HFF-Myc (cell line): ENCODE measurements at regions not wholly inside any gene's neighbourhood (a gene's known extent, or its start where the extent isn't known, plus 50 kb on each side); places are given as distances from the start of the nearest gene placed in this dataset.
"Not testable (repeated sequence)": the region's sequence is repeated elsewhere in the genome, so short reads cannot be mapped to it uniquely, and the experiment has no call there.

Experiments used
- DNase-seq: peaks from one replicate; pipeline ENCODE4 v3.0.0-alpha.2; 2011; ENCODE audit warnings: low read depth; ENCODE audit errors: extremely low read depth
- H3K4me3 ChIP-seq: replicated peaks from 2 replicates; pipeline ENCODE4 v1.5.1; 2011; ENCODE audit warnings: low read depth, mild to moderate bottlenecking, control low read depth, low read length
- TF ChIP-seq, protein P1 (sequence below): IDR thresholded peaks from 2 replicates; pipeline ENCODE4 v1.5.1; 2012; ENCODE audit warnings: mild to moderate bottlenecking, low read depth, low read length, control low read depth; ENCODE audit errors: missing control alignments

- TF ChIP-seq, protein P1, sequence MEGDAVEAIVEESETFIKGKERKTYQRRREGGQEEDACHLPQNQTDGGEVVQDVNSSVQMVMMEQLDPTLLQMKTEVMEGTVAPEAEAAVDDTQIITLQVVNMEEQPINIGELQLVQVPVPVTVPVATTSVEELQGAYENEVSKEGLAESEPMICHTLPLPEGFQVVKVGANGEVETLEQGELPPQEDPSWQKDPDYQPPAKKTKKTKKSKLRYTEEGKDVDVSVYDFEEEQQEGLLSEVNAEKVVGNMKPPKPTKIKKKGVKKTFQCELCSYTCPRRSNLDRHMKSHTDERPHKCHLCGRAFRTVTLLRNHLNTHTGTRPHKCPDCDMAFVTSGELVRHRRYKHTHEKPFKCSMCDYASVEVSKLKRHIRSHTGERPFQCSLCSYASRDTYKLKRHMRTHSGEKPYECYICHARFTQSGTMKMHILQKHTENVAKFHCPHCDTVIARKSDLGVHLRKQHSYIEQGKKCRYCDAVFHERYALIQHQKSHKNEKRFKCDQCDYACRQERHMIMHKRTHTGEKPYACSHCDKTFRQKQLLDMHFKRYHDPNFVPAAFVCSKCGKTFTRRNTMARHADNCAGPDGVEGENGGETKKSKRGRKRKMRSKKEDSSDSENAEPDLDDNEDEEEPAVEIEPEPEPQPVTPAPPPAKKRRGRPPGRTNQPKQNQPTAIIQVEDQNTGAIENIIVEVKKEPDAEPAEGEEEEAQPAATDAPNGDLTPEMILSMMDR, result no peak
- no peak overlapping the region for H3K4me3 ChIP-seq
- DNase-seq, result no peak
Observed at GRCh38 chr14:43001731-43002130, 1395.1 kb downstream of the LRFN5 start.

DNA sequence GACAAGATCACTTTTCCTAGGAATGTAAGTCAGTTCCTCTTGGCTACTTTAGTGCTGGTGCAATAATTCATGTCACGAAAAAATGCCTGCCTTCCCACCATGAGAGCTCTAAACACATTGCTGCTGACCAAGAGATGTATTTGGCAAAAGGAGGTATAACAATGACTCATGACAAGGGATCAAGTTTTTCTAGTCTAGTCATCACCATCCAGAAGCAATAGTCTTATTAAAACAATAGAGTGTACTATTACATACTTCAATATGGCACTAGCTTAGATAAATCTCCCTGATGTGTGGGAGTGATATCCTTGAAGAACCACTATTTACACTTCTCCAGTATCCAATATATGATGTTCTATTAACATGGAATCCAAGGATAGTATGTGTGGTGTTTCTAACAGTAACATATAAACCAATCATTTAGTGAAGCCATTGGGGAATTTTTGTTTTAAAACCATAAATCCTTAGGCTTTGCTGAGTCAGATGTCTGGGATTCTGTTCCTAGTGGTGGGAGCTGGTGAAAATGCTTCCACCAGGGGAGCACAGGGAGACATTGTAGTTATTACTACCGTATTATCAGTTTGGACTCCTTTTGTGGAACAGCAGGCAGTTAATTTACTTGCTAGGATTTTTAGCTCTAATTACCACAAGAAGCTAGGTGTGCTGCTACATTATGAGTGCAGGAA lies 1387.5 kb downstream of the LRFN5 start:
- no peak overlapping the region for H3K4me3 ChIP-seq
- DNase-seq, result peak; percentile 26
- TF ChIP-seq, protein P1, result no peak

DNA sequence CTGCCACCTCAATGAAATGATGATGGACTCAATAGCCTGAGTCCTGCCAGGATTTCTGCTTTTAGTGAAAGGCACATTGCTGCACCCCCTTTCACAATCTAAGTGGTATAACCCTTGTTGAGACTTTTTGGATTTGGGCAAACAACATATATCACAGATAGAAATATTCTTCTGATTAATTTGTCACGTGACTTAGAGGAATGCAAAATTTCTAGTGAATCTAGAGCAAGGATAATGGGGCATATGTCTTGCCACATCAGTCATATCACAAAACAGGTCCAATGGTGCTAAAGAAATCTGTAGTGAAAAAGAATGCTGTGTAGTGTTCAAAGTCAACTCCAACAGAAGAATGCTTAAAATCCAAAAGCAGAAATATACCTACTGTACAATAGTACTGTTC lies 1386.3 kb downstream of the LRFN5 start:
- no peak overlapping the region for H3K4me3 ChIP-seq
- TF ChIP-seq, protein P1, result no peak
- DNase-seq, result no peak

DNA sequence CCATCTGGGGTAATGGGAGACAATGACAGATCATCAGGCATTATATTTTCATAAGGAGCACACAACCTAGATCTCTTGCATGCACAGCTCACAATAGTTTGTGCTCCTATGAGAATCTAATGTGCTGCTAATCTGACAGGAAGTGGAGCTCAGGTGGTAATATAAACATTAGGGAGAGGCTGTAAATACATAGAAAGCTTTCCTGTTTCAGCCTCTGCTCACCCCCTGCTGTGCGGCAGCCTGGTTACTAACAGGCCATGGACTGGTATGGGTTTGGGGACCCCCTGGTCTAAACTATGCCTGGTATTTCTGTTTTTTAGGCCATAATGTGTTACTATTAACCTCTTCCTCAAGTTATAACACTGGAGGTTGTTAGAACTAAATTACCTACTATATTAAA lies 1373.7 kb downstream of the LRFN5 start:
- TF ChIP-seq, protein P1, result no peak
- DNase-seq, result no peak
- no peak overlapping the region for H3K4me3 ChIP-seq

- not testable (repeated sequence) for H3K4me3 ChIP-seq, DNase-seq
Observed at GRCh38 chr14:42973171-42973570, 1366.5 kb downstream of the LRFN5 start.

GRCh38 chr14:42965512-42965911 lies 1358.8 kb downstream of the LRFN5 start:
- no peak overlapping the region for H3K4me3 ChIP-seq
- TF ChIP-seq, protein P1, result no peak
- no peak for DNase-seq

- DNase-seq, result no peak
- no peak overlapping the region for H3K4me3 ChIP-seq
- TF ChIP-seq, protein P1, result no peak
Observed at GRCh38 chr14:42961509-42961908, 1354.8 kb downstream of the LRFN5 start.
